HEK293 (cell line): ENCODE measurements at regions not wholly inside any gene's neighbourhood (a gene's known extent, or its start where the extent isn't known, plus 50 kb on each side); places are given as distances from the start of the nearest gene placed in this dataset.

Experiments used
- CTCF ChIA-PET: fragments of 350-600 bp; formaldehyde crosslinking; extraction: SDS; loops from one replicate; lab custom pipeline; 2021; ENCODE audit warnings: antibody characterized with exemption; lab: Yijun Ruan, JAX
- POLR2A ChIA-PET: fragments of 300-600 bp; formaldehyde crosslinking; extraction: SDS; loops from one replicate; lab custom pipeline; 2020; ENCODE audit warnings: antibody characterized with exemption, inconsistent platforms; lab: Yijun Ruan, JAX
- H3K27ac ChIP-seq: fragments of 200-500 bp; sonication (Bioruptor generic); 2 replicates; pipeline ENCODE4 v1.5.1; 2014; ENCODE audit warnings: low read depth, low read length, control low read depth, inconsistent platforms; ENCODE audit errors: extremely low read depth
- H3K36me3 ChIP-seq, 2 experiments: fragments of 200-500 bp in 1 of 2; sonication (Bioruptor generic) in 1 of 2; 1 replicate in 1 of 2; 2 replicates in 1 of 2; pipeline ENCODE4 v1.5.1; 2014 to 2017; ENCODE audit warnings: inconsistent platforms in 2 of 2, low read length in 2 of 2; ENCODE audit not compliant: control insufficient read depth in 2 of 2, insufficient read depth in 1 of 2
- H3K4me1 ChIP-seq: fragments of 200-500 bp; sonication (Bioruptor generic); 2 replicates; pipeline ENCODE4 v1.5.1; 2014; ENCODE audit warnings: mild to moderate bottlenecking, low read length, inconsistent platforms; ENCODE audit not compliant: control insufficient read depth, insufficient read depth
- H3K4me3 ChIP-seq: 2 replicates; pipeline ENCODE4 v1.5.1; 2011; ENCODE audit warnings: low read depth, mild to moderate bottlenecking, control low read depth, low read length, moderate library complexity
- H3K9me3 ChIP-seq: fragments of 200-500 bp; sonication (Bioruptor generic); 2 replicates; pipeline ENCODE4 v1.5.1; 2014; ENCODE audit warnings: low read depth, low read length, inconsistent platforms; ENCODE audit not compliant: control insufficient read depth, insufficient read depth
- PRDM1 ChIP-seq: fragments of 450-650 bp; formaldehyde crosslinking; IDR thresholded peaks from 2 replicates; pipeline ENCODE4; 2016; ENCODE audit warnings: missing biosample characterization, missing genetic modification characterization
- TSHZ1 ChIP-seq: fragments of 450-650 bp; formaldehyde crosslinking; IDR thresholded peaks from 2 replicates; pipeline ENCODE4 v1.5.1; 2016; ENCODE audit warnings: missing biosample characterization, missing genetic modification characterization, borderline replicate concordance
- ZBTB44 ChIP-seq: fragments of 450-650 bp; IDR thresholded peaks from 2 replicates; pipeline ENCODE4 v1.5.1; 2018; ENCODE audit warnings: missing biosample characterization, mild to moderate bottlenecking, missing genetic modification characterization
- ZBTB48 ChIP-seq: fragments of 450-650 bp; formaldehyde crosslinking; IDR thresholded peaks from 2 replicates; pipeline ENCODE4 v1.5.1; 2016; ENCODE audit warnings: missing biosample characterization, missing genetic modification characterization
- ZNF138 ChIP-seq: fragments of 450-650 bp; formaldehyde crosslinking; IDR thresholded peaks from 2 replicates; pipeline ENCODE4 v1.5.1; 2016; ENCODE audit warnings: missing biosample characterization, missing genetic modification characterization, borderline replicate concordance
- ZNF16 ChIP-seq: fragments of 450-650 bp; formaldehyde crosslinking; IDR thresholded peaks from 2 replicates; pipeline ENCODE4 v1.5.1; 2016; ENCODE audit warnings: low read depth, missing biosample characterization, missing genetic modification characterization
- ZNF2 ChIP-seq: fragments of 450-650 bp; formaldehyde crosslinking; IDR thresholded peaks from 2 replicates; pipeline ENCODE4 v1.5.1; 2016; ENCODE audit warnings: missing biosample characterization, missing genetic modification characterization
- ZNF266 ChIP-seq: fragments of 450-650 bp; formaldehyde crosslinking; IDR thresholded peaks from 2 replicates; pipeline ENCODE4 v1.5.1; 2016; ENCODE audit warnings: missing biosample characterization, missing genetic modification characterization, low read depth
- ZNF274 ChIP-seq, 2 experiments: fragments of 200-500 bp in 1 of 2; fragments of 450-650 bp in 1 of 2; sonication (Bioruptor generic) in 1 of 2; formaldehyde crosslinking in 1 of 2; IDR thresholded peaks; 2 replicates each; pipeline versions ENCODE4 v1.5.1 to v1.6.1; 2014 to 2016; ENCODE audit warnings: borderline replicate concordance in 1 of 2, inconsistent platforms in 1 of 2, low read length in 1 of 2, missing biosample characterization in 1 of 2, missing genetic modification characterization in 1 of 2
- ZNF37A ChIP-seq: fragments of 450-650 bp; IDR thresholded peaks from 2 replicates; pipeline ENCODE4 v1.5.1; 2018; ENCODE audit warnings: missing biosample characterization, missing genetic modification characterization
- ZNF48 ChIP-seq: fragments of 450-650 bp; formaldehyde crosslinking; IDR thresholded peaks from 2 replicates; pipeline ENCODE4 v1.5.1; 2016; ENCODE audit warnings: missing biosample characterization, missing genetic modification characterization
- ZNF529 ChIP-seq: fragments of 450-650 bp; formaldehyde crosslinking; IDR thresholded peaks from 2 replicates; pipeline ENCODE4 v1.5.1; 2017; ENCODE audit warnings: missing genetic modification characterization, missing biosample characterization; ENCODE audit not compliant: insufficient replicate concordance
- ZNF639 ChIP-seq: fragments of 450-650 bp; formaldehyde crosslinking; IDR thresholded peaks from 2 replicates; pipeline ENCODE4 v1.5.1; 2016; ENCODE audit warnings: missing biosample characterization, missing genetic modification characterization
- ZNF707 ChIP-seq: fragments of 450-650 bp; formaldehyde crosslinking; IDR thresholded peaks from 2 replicates; pipeline ENCODE4 v1.5.1; 2016; ENCODE audit warnings: missing biosample characterization, missing genetic modification characterization
- ZNF776 ChIP-seq: fragments of 450-650 bp; formaldehyde crosslinking; IDR thresholded peaks from 2 replicates; pipeline ENCODE4 v1.5.0; 2017; ENCODE audit warnings: missing biosample characterization, missing genetic modification characterization, borderline replicate concordance

DNA sequence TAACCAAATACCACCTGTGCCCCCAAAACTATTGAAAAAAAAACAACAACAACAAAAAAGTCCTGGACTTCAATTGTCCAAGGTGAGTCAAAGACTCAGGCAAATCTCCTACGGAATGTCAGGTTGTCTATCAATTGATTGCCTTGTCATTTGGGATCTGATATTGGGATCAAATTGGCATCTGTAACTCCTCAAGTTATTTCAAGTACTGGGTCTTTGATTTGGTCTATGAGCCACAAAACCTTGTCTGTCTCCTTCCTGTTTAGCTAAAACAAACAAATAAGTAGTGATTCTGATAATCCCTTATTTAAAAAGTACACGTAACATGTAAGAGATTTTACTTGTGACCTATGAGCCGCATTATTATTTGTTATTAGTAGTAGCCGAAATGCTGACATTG lies 231.6 kb upstream of the ZNF217 start (continued):
- TF ChIP-seq ZNF48 (tag by site-specific recombination) (no peak), TSHZ1 (no peak), ZNF2 (tag by site-specific recombination) (no peak), ZBTB44 (tag by site-specific recombination) (no peak), ZNF138 (tag by site-specific recombination) (no peak)

GRCh38 chr20:53824779-53825178 lies 231.1 kb upstream of the ZNF217 start:
- Histone ChIP-seq H3K4me1 (peaks cover 20% of the 10 kb centered on the region), H3K4me3 (no peak overlapping the region), H3K27ac (no peak overlapping the region), H3K9me3 (no peaks in the 10 kb centered on the region), H3K36me3 (no peaks in the 10 kb centered on the region)
- POLR2A ChIA-PET = no interaction called here
- CTCF ChIA-PET = interaction anchor here (0.6 to 0.9 kb wide), 5 partner anchors 41 to 83 kb away, joined by 3 to 5 read pairs (median 4); no protein-coding TSS in a partner anchor
- TF ChIP-seq ZNF639 (tag by site-specific recombination) (no peak), ZNF266 (no peak), ZNF37A (tag by site-specific recombination) (no peak), ZNF529 (tag by site-specific recombination) (no peak), ZBTB48 (tag by site-specific recombination) (no peak), ZNF707 (tag by site-specific recombination) (no peak), ZNF776 (tag by site-specific recombination) (no peak), ZNF274 (IDR thresholded peaks at IDR 0.05; ENCODE audit: low read length) (no peak), ZNF274 (tag by site-specific recombination; IDR thresholded peaks at IDR 0.05; ENCODE audit: borderline replicate concordance) (no peak)

DNA sequence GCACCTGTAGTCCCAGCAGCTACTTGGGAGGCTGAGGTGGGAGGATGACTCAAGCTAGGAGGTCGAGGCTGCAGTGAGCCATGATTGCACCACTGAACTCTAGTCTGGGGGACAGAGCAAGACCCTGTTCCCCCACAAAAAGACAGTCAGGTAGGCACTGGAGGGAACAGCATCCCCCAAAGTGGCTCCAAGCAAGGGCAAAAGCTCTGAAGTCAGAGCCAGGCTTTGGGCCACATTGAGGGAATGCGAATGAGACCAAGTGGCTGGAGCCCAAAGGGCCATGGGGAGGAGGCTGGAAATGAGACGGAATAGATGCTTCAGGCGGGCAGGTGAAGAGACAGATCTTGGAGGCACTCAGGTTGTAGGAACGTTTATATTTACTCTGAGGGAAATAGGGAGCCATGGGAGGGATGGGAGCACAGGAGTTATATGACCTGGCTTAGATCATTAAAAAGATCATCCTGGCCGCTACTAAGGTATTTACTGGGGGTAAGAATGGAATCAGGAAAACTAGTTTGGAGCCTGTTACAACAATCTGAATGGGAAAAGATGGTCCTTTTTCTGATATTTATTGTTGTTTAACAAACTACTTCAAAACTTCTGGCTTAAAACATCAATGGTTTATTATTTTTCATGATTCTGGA lies 229.6 kb upstream of the ZNF217 start:
- H3K9me3 ChIP-seq = no peaks in the 10 kb centered on the region
- no peak overlapping the region for H3K4me3 ChIP-seq
- H3K36me3 ChIP-seq = no peaks in the 10 kb centered on the region
- ChIA-PET POLR2A (no interaction called here), CTCF (interaction anchor here (0.6 kb wide), 1 partner anchor 825 kb away, joined by 3 read pairs; no protein-coding TSS in a partner anchor)
- TF ChIP-seq ZNF16 (tag by site-specific recombination) = peak; percentile 85
- no peak for TF ChIP-seq PRDM1 (tag by site-specific recombination)
- TF ChIP-seq, all 188 proteins: peak for 1
- Histone ChIP-seq H3K27ac (no peak overlapping the region), H3K4me1 (peaks cover 11% of the 10 kb centered on the region; the same call in 1 of the 2 replicates)
